ENCODE measurements at regions not wholly inside any gene's neighbourhood (a gene's known extent, or its start where the extent isn't known, plus 50 kb on each side); places are given as distances from the start of the nearest gene placed in this dataset.

DNA sequence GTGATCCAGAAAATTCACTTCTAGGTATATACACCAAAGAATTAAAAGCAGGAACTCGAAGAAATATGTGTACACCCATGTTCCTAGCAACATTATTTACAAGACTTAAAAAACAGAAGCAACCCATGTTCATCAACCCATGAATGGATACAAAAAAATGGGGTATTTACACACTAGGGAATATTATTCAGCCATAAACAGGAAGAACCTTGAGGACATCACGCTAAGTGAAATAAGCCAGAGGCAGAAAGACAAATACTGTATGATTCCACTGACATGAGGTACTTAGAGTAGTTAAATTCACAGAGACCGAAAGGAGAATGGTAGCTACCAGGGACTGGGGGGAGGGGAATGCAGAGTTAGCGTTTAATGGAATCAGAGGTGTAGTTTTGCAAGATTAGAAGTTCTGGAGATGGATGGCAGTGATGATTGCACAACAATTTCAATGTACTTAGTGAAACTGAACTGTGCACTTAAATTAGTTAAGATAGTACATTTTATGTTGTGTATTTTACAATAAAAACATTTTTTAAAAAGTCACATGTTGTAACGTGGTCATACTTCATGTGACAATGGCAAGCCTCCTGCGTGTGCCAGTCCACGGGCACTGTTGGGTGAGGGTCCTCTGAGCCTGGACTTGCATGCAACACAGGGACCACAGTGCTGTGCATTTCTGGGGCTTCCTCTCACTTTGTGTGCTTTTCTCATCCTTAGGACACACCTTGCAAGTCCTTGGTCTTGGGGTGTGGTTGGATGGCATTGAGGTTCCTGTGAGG, 206.1 kb upstream of the HDAC4 start:
- WGBS, result 97% methylated on average over 7 of the region's 7 CpGs
- Histone ChIP-seq H3K4me1 (ENCODE audit: control insufficient read depth in 2 of 2, insufficient read depth in 2 of 2, low read length in 2 of 2) (peaks cover 7 to 32% of the 10 kb centered on the region in 2 donors), H3K27me3 (ENCODE audit: control insufficient read depth in 2 of 2, insufficient read depth in 1 of 2, low read length in 1 of 2) (no peaks in the 10 kb centered on the region), H3K27ac (ENCODE audit: low read depth in 1 of 2, low read length in 1 of 2) (no peak overlapping the region), H3K9me3 (ENCODE audit: control insufficient read depth in 2 of 2, insufficient read depth in 1 of 2, low read length in 1 of 2) (peaks cover 0 to 12% of the 10 kb centered on the region in 2 donors), H3K36me3 (ENCODE audit: control insufficient read depth in 2 of 2, insufficient read depth in 2 of 2, low read length in 1 of 2) (no peaks in the 10 kb centered on the region), H3K4me3 (ENCODE audit: low read length in 2 of 2) (no peak overlapping the region)
- no peak for DNase-seq (ENCODE audit: low read depth in 6 of 9, low spot score in 9 of 9)

DNA sequence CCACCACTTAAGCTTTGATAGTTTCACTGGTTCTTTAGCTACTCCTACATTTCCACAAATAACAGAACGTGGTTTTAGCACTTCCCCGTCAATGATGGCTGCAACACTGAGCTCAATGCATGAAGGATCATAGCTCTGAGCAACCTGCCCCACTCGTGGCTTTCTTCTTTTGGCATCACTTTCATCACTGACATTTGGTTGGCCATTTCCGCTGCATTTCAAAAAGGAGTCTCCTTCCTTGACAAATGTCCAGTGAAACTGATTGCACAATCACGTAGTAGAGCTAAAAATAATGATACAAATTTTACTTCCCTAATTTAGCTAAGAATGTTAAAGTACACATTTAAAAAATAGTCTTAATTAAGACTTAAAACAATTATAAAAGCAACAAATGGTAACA, 205.2 kb upstream of the HDAC4 start:
- H3K4me3 ChIP-seq (ENCODE audit: low read length in 2 of 2), result no peak overlapping the region
- 43% methylated on average over 5 of the region's 5 CpGs for WGBS
- H3K36me3 ChIP-seq (ENCODE audit: control insufficient read depth in 2 of 2, insufficient read depth in 2 of 2, low read length in 1 of 2), result no peaks in the 10 kb centered on the region
- peaks cover 13 to 32% of the 10 kb centered on the region in 2 donors for H3K4me1 ChIP-seq (ENCODE audit: control insufficient read depth in 2 of 2, insufficient read depth in 2 of 2, low read length in 2 of 2)
- DNase-seq (ENCODE audit: low read depth in 6 of 9, low spot score in 9 of 9), result no peak
- H3K27ac ChIP-seq (ENCODE audit: low read depth in 1 of 2, low read length in 1 of 2), result no peak overlapping the region
- no peaks in the 10 kb centered on the region for H3K27me3 ChIP-seq (ENCODE audit: control insufficient read depth in 2 of 2, insufficient read depth in 1 of 2, low read length in 1 of 2)
- peaks cover 0 to 5% of the 10 kb centered on the region in 2 donors for H3K9me3 ChIP-seq (ENCODE audit: control insufficient read depth in 2 of 2, insufficient read depth in 1 of 2, low read length in 1 of 2)

DNA sequence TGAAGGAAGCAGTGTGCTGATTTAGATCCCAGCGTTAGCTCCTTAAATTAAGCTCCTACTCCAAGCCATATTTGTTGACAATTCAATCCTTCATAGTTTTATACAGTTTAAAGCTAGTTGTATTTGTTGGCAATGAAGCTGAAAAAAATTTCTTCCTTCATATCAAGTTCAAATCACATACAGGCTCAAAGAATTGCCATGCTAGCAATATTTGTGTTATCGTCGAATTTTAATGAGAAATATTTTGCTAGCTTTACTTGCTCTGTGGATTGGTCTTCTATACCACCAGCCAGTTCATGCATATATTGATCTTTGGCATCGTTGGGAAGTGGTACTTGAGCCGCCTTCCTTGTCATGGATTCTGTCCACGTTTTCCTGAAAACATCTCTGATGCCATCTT, 204.6 kb upstream of the HDAC4 start:
- WGBS, result 89% methylated on average over 6 of the region's 6 CpGs
- no peak overlapping the region for H3K4me3 ChIP-seq (ENCODE audit: low read length in 2 of 2)

DNA sequence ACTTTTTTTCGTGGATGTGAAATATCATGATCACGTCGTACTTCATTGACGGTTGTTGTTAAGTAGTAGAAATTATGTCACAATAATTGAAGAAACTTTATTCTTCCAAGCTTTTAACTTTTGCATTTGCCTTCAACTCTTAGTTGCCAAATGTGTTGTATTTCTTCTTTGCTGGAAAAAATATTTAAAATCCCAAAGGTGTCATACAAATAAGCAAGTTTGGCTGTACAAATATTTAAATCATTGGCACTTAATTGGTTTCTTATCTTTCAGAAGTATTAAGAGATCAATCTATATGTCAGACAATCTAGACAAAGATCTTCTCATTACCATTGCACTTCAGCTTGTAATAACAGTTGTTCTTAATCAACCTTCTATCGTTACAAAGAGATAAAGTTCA, 204.0 kb upstream of the HDAC4 start:
- peaks cover 18 to 41% of the 10 kb centered on the region in 2 donors for H3K4me1 ChIP-seq (ENCODE audit: control insufficient read depth in 2 of 2, insufficient read depth in 2 of 2, low read length in 2 of 2)
- no peaks in the 10 kb centered on the region for H3K36me3 ChIP-seq (ENCODE audit: control insufficient read depth in 2 of 2, insufficient read depth in 2 of 2, low read length in 1 of 2)
- H3K4me3 ChIP-seq (ENCODE audit: low read length in 2 of 2), result no peak overlapping the region
- H3K27me3 ChIP-seq (ENCODE audit: control insufficient read depth in 2 of 2, insufficient read depth in 1 of 2, low read length in 1 of 2), result no peaks in the 10 kb centered on the region
- peaks cover 0 to 5% of the 10 kb centered on the region in 2 donors for H3K9me3 ChIP-seq (ENCODE audit: control insufficient read depth in 2 of 2, insufficient read depth in 1 of 2, low read length in 1 of 2)
- WGBS, result 97% methylated on average over 5 of the region's 5 CpGs
- no peak overlapping the region for H3K27ac ChIP-seq (ENCODE audit: low read depth in 1 of 2, low read length in 1 of 2)
- DNase-seq (ENCODE audit: low read depth in 6 of 9, low spot score in 9 of 9), result no peak

More for the DNA sequence above, 204.6 kb upstream of the HDAC4 start:
- no peaks in the 10 kb centered on the region for H3K27me3 ChIP-seq (ENCODE audit: control insufficient read depth in 2 of 2, insufficient read depth in 1 of 2, low read length in 1 of 2)
- H3K36me3 ChIP-seq (ENCODE audit: control insufficient read depth in 2 of 2, insufficient read depth in 2 of 2, low read length in 1 of 2), result no peaks in the 10 kb centered on the region
- H3K9me3 ChIP-seq (ENCODE audit: control insufficient read depth in 2 of 2, insufficient read depth in 1 of 2, low read length in 1 of 2), result peaks cover 0 to 5% of the 10 kb centered on the region in 2 donors
- peaks cover 18 to 35% of the 10 kb centered on the region in 2 donors for H3K4me1 ChIP-seq (ENCODE audit: control insufficient read depth in 2 of 2, insufficient read depth in 2 of 2, low read length in 2 of 2)
- DNase-seq (ENCODE audit: low read depth in 6 of 9, low spot score in 9 of 9), result no peak
- H3K27ac ChIP-seq (ENCODE audit: low read depth in 1 of 2, low read length in 1 of 2), result no peak overlapping the region

DNA sequence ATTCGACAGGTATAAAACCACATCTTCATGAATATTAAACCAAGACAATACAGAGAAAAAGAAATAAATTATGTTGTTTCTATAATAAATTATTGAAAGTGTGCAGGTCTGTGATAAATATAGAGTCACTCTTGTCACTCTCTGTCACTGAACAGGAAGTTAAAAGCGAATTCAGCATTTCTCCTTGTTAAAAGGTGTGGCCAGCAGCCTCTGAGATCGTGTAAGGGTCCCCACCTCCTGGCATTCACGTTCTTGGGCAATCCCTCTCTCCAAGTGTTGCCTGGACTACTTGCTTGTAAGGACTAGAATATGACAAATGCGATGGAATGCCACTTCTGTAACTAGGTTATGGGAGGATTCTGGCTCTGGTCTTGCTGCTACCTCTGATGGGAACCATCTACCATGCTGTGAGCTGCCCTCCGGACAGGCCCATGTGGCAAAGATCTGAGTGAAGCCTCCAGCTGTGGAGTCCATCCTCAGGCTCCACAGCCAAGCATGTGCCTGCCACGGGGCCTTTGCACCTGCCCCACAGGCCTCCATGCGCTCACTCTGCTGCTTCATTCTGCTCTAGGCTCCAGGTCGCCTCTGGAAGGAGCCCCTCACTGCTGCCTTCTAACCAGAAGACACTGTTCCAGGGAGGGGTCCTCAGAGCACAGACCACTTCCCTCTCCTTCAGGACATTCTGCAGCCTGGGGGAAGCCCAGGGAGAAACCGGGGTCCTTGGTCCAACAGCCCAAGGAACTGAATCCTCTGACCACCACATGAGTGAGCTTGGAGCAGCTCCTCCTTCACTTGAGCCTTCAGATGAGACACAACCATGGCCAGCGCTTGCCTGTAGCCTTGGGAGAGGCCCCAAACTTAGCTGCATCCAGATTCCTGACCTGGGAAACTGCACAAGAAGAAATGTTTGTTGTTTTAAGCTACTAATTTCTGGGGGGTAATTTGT, 202.9 kb upstream of the HDAC4 start:
- Histone ChIP-seq H3K9me3 (ENCODE audit: control insufficient read depth in 2 of 2, insufficient read depth in 1 of 2, low read length in 1 of 2) (peaks cover 0 to 8% of the 10 kb centered on the region in 2 donors), H3K4me3 (ENCODE audit: low read length in 2 of 2) (no peak overlapping the region), H3K27me3 (ENCODE audit: control insufficient read depth in 2 of 2, insufficient read depth in 1 of 2, low read length in 1 of 2) (no peaks in the 10 kb centered on the region), H3K36me3 (ENCODE audit: control insufficient read depth in 2 of 2, insufficient read depth in 2 of 2, low read length in 1 of 2) (no peaks in the 10 kb centered on the region), H3K4me1 (ENCODE audit: control insufficient read depth in 2 of 2, insufficient read depth in 2 of 2, low read length in 2 of 2) (peaks cover 18 to 48% of the 10 kb centered on the region in 2 donors), H3K27ac (ENCODE audit: low read depth in 1 of 2, low read length in 1 of 2) (peak overlapping the region in 1 of 2 donors; percentile 9)
- WGBS, result 86% methylated on average over 11 of the region's 11 CpGs
- no peak for DNase-seq (ENCODE audit: low read depth in 6 of 9, low spot score in 9 of 9)

DNA sequence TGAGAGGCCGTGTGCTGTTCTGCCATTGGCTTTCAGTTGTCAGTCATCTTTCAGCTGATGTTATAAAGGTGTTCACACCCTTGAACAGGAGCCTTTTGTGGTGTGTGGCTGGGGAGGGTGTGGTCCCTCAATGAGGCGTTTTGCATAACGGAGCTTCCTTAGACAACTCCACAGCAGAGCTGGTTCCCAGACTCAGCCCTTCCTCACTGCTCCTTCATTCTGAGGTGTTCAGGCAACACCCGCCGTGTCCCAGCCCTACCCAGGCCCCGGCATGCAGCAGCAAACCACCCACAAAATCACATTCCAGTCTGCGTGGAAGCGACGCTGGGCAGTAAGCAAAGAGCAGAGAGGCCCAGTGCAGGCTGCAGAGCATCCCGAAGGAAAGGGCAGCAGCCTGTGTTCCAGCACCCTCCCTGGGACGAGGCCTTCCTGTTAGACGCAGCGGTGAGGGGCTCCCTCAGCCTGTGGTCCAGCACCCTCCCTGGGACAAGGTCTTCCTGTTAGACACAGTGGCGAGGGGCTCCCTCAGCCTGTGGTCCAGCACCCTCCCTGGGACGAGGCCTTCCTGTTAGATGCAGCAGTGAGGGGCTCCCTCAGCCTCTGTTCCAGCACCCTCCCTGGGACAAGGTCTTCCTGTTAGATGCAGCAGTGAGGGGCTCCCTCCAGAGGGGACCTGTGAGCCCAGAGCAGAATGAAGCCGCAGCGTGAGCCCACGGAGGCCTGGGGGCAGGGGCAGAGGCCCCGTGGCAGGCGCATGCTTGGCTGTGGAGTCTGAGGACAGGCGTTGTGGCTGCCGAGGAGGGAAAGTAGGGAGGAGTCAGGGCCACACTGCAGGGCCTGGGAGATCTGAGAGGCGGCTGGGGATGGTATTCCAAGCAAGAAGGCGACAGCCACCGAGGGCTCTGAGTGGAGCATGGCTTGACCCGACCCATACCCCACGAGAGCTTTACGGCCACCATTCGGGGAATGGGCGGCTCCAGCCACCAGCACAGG, 201.8 kb upstream of the HDAC4 start:
- Histone ChIP-seq H3K9me3 (ENCODE audit: control insufficient read depth in 2 of 2, insufficient read depth in 1 of 2, low read length in 1 of 2) (peaks cover 0 to 17% of the 10 kb centered on the region in 2 donors), H3K27ac (ENCODE audit: low read depth in 1 of 2, low read length in 1 of 2) (peak overlapping the region in 1 of 2 donors; percentile 61), H3K4me1 (ENCODE audit: control insufficient read depth in 2 of 2, insufficient read depth in 2 of 2, low read length in 2 of 2) (peaks cover 18 to 50% of the 10 kb centered on the region in 2 donors), H3K4me3 (ENCODE audit: low read length in 2 of 2) (no peak overlapping the region), H3K27me3 (ENCODE audit: control insufficient read depth in 2 of 2, insufficient read depth in 1 of 2, low read length in 1 of 2) (no peaks in the 10 kb centered on the region), H3K36me3 (ENCODE audit: control insufficient read depth in 2 of 2, insufficient read depth in 2 of 2, low read length in 1 of 2) (no peaks in the 10 kb centered on the region)
- DNase-seq (ENCODE audit: low read depth in 6 of 9, low spot score in 9 of 9), result peak in 1 of 9 donors; percentile 71
- 83% methylated on average over 30 of the region's 30 CpGs for WGBS

DNA sequence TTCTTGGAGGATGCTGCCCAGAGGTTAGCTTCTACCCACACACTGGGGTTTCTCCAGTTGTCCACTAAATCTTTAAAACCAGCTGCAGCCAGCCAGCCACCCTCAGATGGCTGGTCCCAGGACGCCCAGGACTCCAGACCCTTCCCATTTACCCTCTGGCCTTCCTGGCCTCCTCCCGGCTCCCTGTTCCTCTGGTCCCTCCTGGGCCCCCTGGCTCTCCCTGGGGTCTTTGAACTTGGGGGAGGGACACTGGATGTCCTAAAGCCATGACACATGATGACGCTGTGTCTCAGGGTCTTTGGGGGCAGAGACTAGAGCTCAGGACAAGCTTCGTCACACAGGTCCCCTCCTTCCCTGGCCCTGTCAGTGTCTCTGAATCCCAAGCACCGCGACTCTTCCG, 201.1 kb upstream of the HDAC4 start:
- Histone ChIP-seq H3K4me3 (ENCODE audit: low read length in 2 of 2) (no peak overlapping the region), H3K27me3 (ENCODE audit: control insufficient read depth in 2 of 2, insufficient read depth in 1 of 2, low read length in 1 of 2) (no peaks in the 10 kb centered on the region), H3K4me1 (ENCODE audit: control insufficient read depth in 2 of 2, insufficient read depth in 2 of 2, low read length in 2 of 2) (peaks cover 18 to 52% of the 10 kb centered on the region in 2 donors), H3K36me3 (ENCODE audit: control insufficient read depth in 2 of 2, insufficient read depth in 2 of 2, low read length in 1 of 2) (no peaks in the 10 kb centered on the region), H3K9me3 (ENCODE audit: control insufficient read depth in 2 of 2, insufficient read depth in 1 of 2, low read length in 1 of 2) (peaks cover 0 to 23% of the 10 kb centered on the region in 2 donors), H3K27ac (ENCODE audit: low read depth in 1 of 2, low read length in 1 of 2) (peak overlapping the region in 1 of 2 donors; percentile 67)
- 97% methylated on average over 7 of the region's 7 CpGs for WGBS
- DNase-seq (ENCODE audit: low read depth in 6 of 9, low spot score in 9 of 9), result no peak

DNA sequence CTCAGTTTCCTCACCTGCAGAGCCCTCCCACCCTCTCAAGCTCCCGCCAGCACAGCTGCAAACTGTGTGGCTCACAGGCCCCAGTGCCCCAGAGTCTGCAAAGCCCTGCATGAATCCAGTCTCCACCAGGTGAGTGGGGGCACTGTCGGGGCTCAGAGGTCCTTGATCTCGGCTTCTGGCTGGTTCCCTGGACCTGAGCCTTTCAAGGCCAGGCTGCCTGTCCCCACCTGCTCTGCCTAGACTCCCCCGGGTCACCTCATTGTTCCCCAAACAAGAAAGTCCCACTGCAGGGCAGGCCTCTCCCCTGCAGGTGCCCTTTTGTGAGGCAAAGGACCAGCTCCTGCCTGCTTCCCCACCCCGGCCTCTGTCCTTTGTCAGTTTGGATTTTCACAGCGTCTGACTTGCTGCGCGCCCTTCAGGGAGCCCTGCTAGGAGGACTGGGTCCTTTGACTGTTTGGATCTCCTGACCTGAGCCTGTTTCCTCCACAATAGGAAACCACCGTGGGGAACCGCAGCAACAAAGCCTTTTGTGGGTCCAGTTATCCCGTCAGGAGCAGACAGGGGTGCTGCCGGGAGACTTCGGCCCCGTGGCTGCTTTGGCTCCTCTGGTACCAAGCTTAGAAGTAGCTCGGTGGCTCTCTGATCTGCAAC, 200.5 kb upstream of the HDAC4 start:
- H3K27ac ChIP-seq (ENCODE audit: low read depth in 1 of 2, low read length in 1 of 2), result peak overlapping the region in 1 of 2 donors; percentile 67
- DNase-seq (ENCODE audit: low read depth in 6 of 9, low spot score in 9 of 9), result peak in 1 of 9 donors; percentile 68

More for the DNA sequence above, 200.5 kb upstream of the HDAC4 start:
- H3K36me3 ChIP-seq (ENCODE audit: control insufficient read depth in 2 of 2, insufficient read depth in 2 of 2, low read length in 1 of 2), result no peaks in the 10 kb centered on the region
- peaks cover 18 to 58% of the 10 kb centered on the region in 2 donors for H3K4me1 ChIP-seq (ENCODE audit: control insufficient read depth in 2 of 2, insufficient read depth in 2 of 2, low read length in 2 of 2)
- peaks cover 0 to 23% of the 10 kb centered on the region in 2 donors for H3K9me3 ChIP-seq (ENCODE audit: control insufficient read depth in 2 of 2, insufficient read depth in 1 of 2, low read length in 1 of 2)
- H3K27me3 ChIP-seq (ENCODE audit: control insufficient read depth in 2 of 2, insufficient read depth in 1 of 2, low read length in 1 of 2), result no peaks in the 10 kb centered on the region
- H3K4me3 ChIP-seq (ENCODE audit: low read length in 2 of 2), result no peak overlapping the region
- WGBS, result 69% methylated on average over 15 of the region's 15 CpGs
